GM12875 (cell line): ENCODE measurements at regions not wholly inside any gene's neighbourhood (a gene's known extent, or its start where the extent isn't known, plus 50 kb on each side); places are given as distances from the start of the nearest gene placed in this dataset.

Source experiments
- H3K4me3 ChIP-seq: one replicate; pipeline ENCODE4 v1.5.1; 2011; ENCODE audit warnings: low read depth, low read length, control low read depth
- CTCF ChIP-seq: IDR thresholded peaks from 2 replicates; pipeline ENCODE4 v1.5.1; 2011; ENCODE audit warnings: low read depth, mild to moderate bottlenecking, control low read depth, inconsistent platforms, low read length, moderate library complexity, borderline replicate concordance; ENCODE audit not compliant: insufficient read depth

- H3K4me3 ChIP-seq: no peak overlapping the region
- TF ChIP-seq CTCF: no peak
Observed at GRCh38 chr11:15590132-15590531, 475.4 kb downstream of the INSC start.

GRCh38 chr11:15591112-15591537, 476.4 kb downstream of the INSC start:
- no peak overlapping the region for H3K4me3 ChIP-seq
- TF ChIP-seq CTCF: no peak

GRCh38 chr11:15594607-15595006, 479.9 kb downstream of the INSC start:
- no peak for TF ChIP-seq CTCF
- no peak overlapping the region for H3K4me3 ChIP-seq

DNA sequence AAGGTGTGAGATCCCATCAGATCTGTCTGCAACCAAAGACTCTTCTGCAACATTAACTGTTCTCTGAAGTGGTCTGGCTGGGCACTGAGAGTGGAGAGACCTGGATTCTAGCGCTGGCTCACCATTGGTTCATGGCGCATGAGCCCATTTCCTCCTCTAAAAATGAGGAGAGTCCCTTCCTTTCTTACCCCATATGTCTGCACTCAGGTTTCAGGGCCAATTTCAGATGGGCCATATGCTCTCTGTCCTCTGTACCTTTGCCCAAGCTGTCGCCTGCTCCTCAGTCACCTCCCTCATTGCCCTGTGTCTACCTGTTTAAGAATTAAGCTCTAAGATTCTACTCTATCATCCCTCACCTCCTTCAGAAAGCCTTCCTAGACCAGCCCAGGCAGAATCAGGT, 484.7 kb downstream of the INSC start:
- no peak for TF ChIP-seq CTCF
- no peak overlapping the region for H3K4me3 ChIP-seq

DNA sequence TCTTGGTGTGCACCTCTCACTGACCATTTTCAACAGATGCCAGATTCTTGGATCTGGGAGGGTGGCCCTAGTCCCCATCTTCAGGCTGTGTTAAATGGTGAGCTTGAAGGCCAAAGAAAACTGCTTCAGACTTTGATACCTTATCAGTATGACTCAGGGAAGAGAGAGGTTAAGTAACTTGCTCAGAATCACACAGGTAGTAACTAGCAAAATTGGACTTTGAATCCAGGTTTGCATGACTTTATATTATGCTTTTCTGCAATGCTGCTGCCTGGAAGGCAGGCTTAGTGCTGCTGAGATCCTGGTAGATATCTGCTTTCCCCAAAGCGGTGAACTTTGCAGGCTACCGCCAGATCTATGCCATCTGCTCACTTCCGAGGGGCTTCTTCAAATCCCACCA, 487.3 kb downstream of the INSC start:
- no peak overlapping the region for H3K4me3 ChIP-seq
- no peak for TF ChIP-seq CTCF

- TF ChIP-seq CTCF: no peak
- H3K4me3 ChIP-seq: no peak overlapping the region
Observed at GRCh38 chr11:15602785-15603567, 488.3 kb downstream of the INSC start.

- no peak for TF ChIP-seq CTCF
- no peak overlapping the region for H3K4me3 ChIP-seq
Observed at GRCh38 chr11:15605094-15605493, 490.4 kb downstream of the INSC start.
